GM12878 (cell line): ENCODE measurements at regions not wholly inside any gene's neighbourhood (a gene's known extent, or its start where the extent isn't known, plus 50 kb on each side); places are given as distances from the start of the nearest gene placed in this dataset.

Source experiments
- ATAC-seq: fragments of 200-7000 bp; cut with Tn5 transposase; 3 replicates; pipeline ENCODE4 v1.9.1; 2020; ENCODE audit warnings: mild to moderate bottlenecking, moderate library complexity
- BruUV-seq: library from RNA; stranded (reverse); fragments of 400-500 nt; replicated peaks from 2 replicates; lab custom pipeline; 2021; lab: Mats Ljungman, UMichigan
- CTCF ChIA-PET: fragments of 300-600 bp; sonication (Branson Sonifier 250); formaldehyde crosslinking; extraction: SDS; loops from one replicate; lab custom pipeline; 2021; ENCODE audit warnings: inconsistent platforms; lab: Yijun Ruan, JAX
- POLR2A ChIA-PET: fragments of 350-600 bp; formaldehyde crosslinking; extraction: SDS; loops from one replicate; lab custom pipeline; 2021; ENCODE audit warnings: inconsistent platforms; lab: Charles Lee
- RAD21 ChIA-PET: fragments of 300-600 bp; sonication (Branson Sonifier 250); formaldehyde crosslinking; loops from one replicate; lab custom pipeline; 2023; ENCODE audit warnings: antibody characterized with exemption; ENCODE audit not compliant: unreplicated experiment; lab: Charles Lee
- SMC1A ChIA-PET: fragments of 300-600 bp; sonication (Branson Sonifier 250); formaldehyde crosslinking; loops from one replicate; lab custom pipeline; 2023; ENCODE audit not compliant: unreplicated experiment, uncharacterized antibody; lab: Charles Lee
- DNase-seq: peaks from one replicate; pipeline ENCODE4 v3.0.0-alpha.2; 2011; ENCODE audit warnings: low read depth, low spot score
- FAIRE-seq: peaks from 3 replicates; lab custom pipeline; 2011; peaks lifted over from hg19 to GRCh38; lab: Jason Lieb, UNC
- H2AFZ ChIP-seq: 2 replicates; pipeline ENCODE4 v1.6.0; 2011; ENCODE audit warnings: low read depth, low read length, control low read depth; ENCODE audit not compliant: control insufficient read depth
- H3K27ac ChIP-seq: 2 replicates; pipeline ENCODE4 v1.5.1; 2011; ENCODE audit warnings: control low read depth; ENCODE audit not compliant: control insufficient read depth, insufficient read depth
- H3K27me3 ChIP-seq, 2 experiments: replicated peaks in 1 of 2; 2 replicates each; pipeline versions ENCODE4 v1.6.0 to v1.6.1; 2011; ENCODE audit warnings: low read length in 1 of 2; ENCODE audit not compliant: control insufficient read depth in 2 of 2, insufficient read depth in 2 of 2
- H3K36me3 ChIP-seq, 2 experiments: 2 replicates each; pipeline ENCODE4 v1.5.1; 2011; ENCODE audit warnings: low read length in 1 of 2; ENCODE audit not compliant: control insufficient read depth in 2 of 2, insufficient read depth in 2 of 2
- H3K4me1 ChIP-seq: 2 replicates; pipeline ENCODE4 v1.6.1; 2011; ENCODE audit warnings: mild to moderate bottlenecking, low read length, moderate library complexity, mixed read lengths; ENCODE audit not compliant: control insufficient read depth, insufficient read depth
- H3K4me2 ChIP-seq: 2 replicates; pipeline ENCODE4 v1.6.0; 2011; ENCODE audit warnings: control low read depth; ENCODE audit not compliant: control insufficient read depth, insufficient read depth
- H3K4me3 ChIP-seq: fragments of 200-600 bp; sonication (generic); 2 replicates; pipeline ENCODE4 v1.5.1; 2016
- H3K79me2 ChIP-seq: 2 replicates; pipeline ENCODE4 v1.6.0; 2011; ENCODE audit warnings: low read length; ENCODE audit not compliant: control insufficient read depth, insufficient read depth
- H3K9ac ChIP-seq: 2 replicates; pipeline ENCODE4 v1.8.0; 2011; ENCODE audit warnings: low read length, control low read depth, mixed read lengths; ENCODE audit not compliant: control insufficient read depth, insufficient read depth
- H3K9me3 ChIP-seq: replicated peaks from 3 replicates; pipeline ENCODE4 v1.5.1; 2011; ENCODE audit warnings: mild to moderate bottlenecking, low read length; ENCODE audit not compliant: control insufficient read depth, insufficient read depth
- H4K20me1 ChIP-seq: 2 replicates; pipeline ENCODE4 v1.6.0; 2011; ENCODE audit not compliant: control insufficient read depth, insufficient read depth
- CREM ChIP-seq: IDR thresholded peaks from 2 replicates; pipeline ENCODE4 v1.6.1; 2014; ENCODE audit warnings: antibody characterized with exemption, low read depth
- E2F4 ChIP-seq: IDR thresholded peaks from 2 replicates; pipeline ENCODE4 v1.6.1; 2012; ENCODE audit warnings: low read depth, low read length, improper control_type of control experiment
- EZH2 ChIP-seq: IDR thresholded peaks from 2 replicates; pipeline ENCODE4 v1.6.1; 2012; ENCODE audit warnings: low read depth, mild to moderate bottlenecking, control low read depth, inconsistent platforms, low read length, borderline replicate concordance; ENCODE audit not compliant: control insufficient read depth
- HDAC2 ChIP-seq: fragments of 200-600 bp; sonication (generic); IDR thresholded peaks from 2 replicates; pipeline ENCODE4 v1.6.1; 2017
- HSF1 ChIP-seq: fragments of 150-350 bp; IDR thresholded peaks from 2 replicates; pipeline ENCODE4 v1.6.1; 2014; ENCODE audit warnings: mild to moderate bottlenecking, low read depth, low read length
- IRF3 ChIP-seq: fragments of 450-650 bp; IDR thresholded peaks from 2 replicates; pipeline ENCODE4 v1.6.1; 2014; ENCODE audit warnings: mild to moderate bottlenecking
- PAX8 ChIP-seq: fragments of 450-650 bp; IDR thresholded peaks from 2 replicates; pipeline ENCODE4 v1.6.1; 2017; ENCODE audit warnings: mild to moderate bottlenecking, moderate library complexity
- SREBF2 ChIP-seq: IDR thresholded peaks from 2 replicates; pipeline ENCODE4 v1.6.1; 2012; ENCODE audit warnings: mild to moderate bottlenecking, low read length
- ZNF274 ChIP-seq: IDR thresholded peaks from one replicate; pipeline ENCODE4 v1.8.0; 2011; ENCODE audit not compliant: insufficient read length, insufficient read depth
- WGBS: methylation state at CpG from one replicate; pipeline ENCODE4 v1.1.6; 2016; ENCODE audit warnings: low lambda C conversion rate; ENCODE audit not compliant: insufficient replicate concordance, insufficient coverage; ENCODE audit errors: missing lambda C conversion rate; 5-methylcytosine and 5-hydroxymethylcytosine counted together
- in situ Hi-C: fragments of 300-500 bp; cut with MboI; formaldehyde crosslinking; loops from 9 replicates; pipeline ENCODE4 v1.14.3; 2018; ENCODE audit warnings: mixed read lengths
- intact Hi-C: fragments of 100-400 bp; cut with micrococcal nuclease; formaldehyde crosslinking; loops from one replicate; pipeline ENCODE4 v1.14.2; 2022; ENCODE audit not compliant: unreplicated experiment

- BruUV-seq = no TSS peak
- ChIA-PET POLR2A (no interaction called here), CTCF (interaction anchor here (0.6 to 1.0 kb wide), 2 partner anchors 16 to 56 kb away, joined by 3 read pairs; no protein-coding TSS in a partner anchor), SMC1A (no interaction called here), RAD21 (no interaction called here)
- FAIRE-seq = no peak
- Histone ChIP-seq H3K4me1 (no peaks in the 10 kb centered on the region; the same call in 1 of the 2 replicates), H3K9ac (no peak overlapping the region), H3K27me3 (no peaks in the 10 kb centered on the region), H4K20me1 (no peaks in the 10 kb centered on the region), H3K27ac (no peak overlapping the region), H3K36me3 (no peaks in the 10 kb centered on the region), H3K4me2 (peak overlapping the region; percentile 13; the same call in 1 of the 2 replicates), H3K9me3 (no peaks in the 10 kb centered on the region), H3K4me3 (no peak overlapping the region), H3K79me2 (no peaks in the 10 kb centered on the region), H2AFZ (no peak overlapping the region)
- TF ChIP-seq HDAC2 (no peak), ZNF274 (no peak), PAX8 (no peak), E2F4 (no peak), SREBF2 (no peak), HSF1 (no peak), EZH2 (no peak), IRF3 (no peak), CREM (no peak)
- peak; percentile 99 for ATAC-seq
- in situ Hi-C loops = no loop called here
- intact Hi-C loops = no loop called here
- WGBS = 40% methylated on average over 5 of the region's 5 CpGs
- no peak for DNase-seq
Measured at GRCh38 chr11:22930816-22931594, 70.7 kb upstream of the CCDC179 start.
